GM12891 (cell line): ENCODE measurements at regions not wholly inside any gene's neighbourhood (a gene's known extent, or its start where the extent isn't known, plus 50 kb on each side); places are given as distances from the start of the nearest gene placed in this dataset.
A peak's percentile ranks its signal among the peaks of the same experiment; 100 is the strongest.
"Not testable (repeated sequence)": the region's sequence is repeated elsewhere in the genome, so short reads cannot be mapped to it uniquely, and the experiment has no call there.

Source experiments
- DNase-seq: peaks from one replicate; pipeline ENCODE4 v3.0.0; 2011; ENCODE audit warnings: low spot score; ENCODE audit not compliant: insufficient read length
- FAIRE-seq: peaks from 2 replicates; lab custom pipeline; 2011; peaks lifted over from hg19 to GRCh38; lab: Jason Lieb, UNC
- PAX5 ChIP-seq: IDR thresholded peaks from 2 replicates; pipeline ENCODE4 v1.6.1; 2011; ENCODE audit warnings: low read length, moderate library complexity, mild to moderate bottlenecking; ENCODE audit not compliant: insufficient read depth, severe bottlenecking
- POLR2A ChIP-seq: IDR thresholded peaks from 2 replicates; pipeline ENCODE4 v1.6.1; 2011; ENCODE audit warnings: low read depth, low read length, control low read depth
- POLR2AphosphoS5 ChIP-seq: IDR thresholded peaks from 2 replicates; pipeline ENCODE4 v1.6.1; 2011; ENCODE audit warnings: low read depth, low read length, control low read depth
- POU2F2 ChIP-seq: IDR thresholded peaks from 2 replicates; pipeline ENCODE4 v1.6.1; 2011; ENCODE audit warnings: low read depth, mild to moderate bottlenecking, control low read depth, low read length, moderate library complexity
- SPI1 ChIP-seq: IDR thresholded peaks from 2 replicates; pipeline ENCODE4 v1.6.1; 2011; ENCODE audit warnings: low read depth, low read length, control low read depth
- TAF1 ChIP-seq: IDR thresholded peaks from 2 replicates; pipeline ENCODE4 v1.6.1; 2011; ENCODE audit warnings: low read depth, low read length, control low read depth

- DNase-seq: no peak
- TF ChIP-seq POLR2A: no peak
- TF ChIP-seq SPI1: no peak
- no peak for TF ChIP-seq PAX5
- TF ChIP-seq TAF1: no peak
- TF ChIP-seq POLR2AphosphoS5: no peak
- TF ChIP-seq POU2F2: no peak
- FAIRE-seq: no peak
Measured at GRCh38 chr5:169374111-169374510, 73.2 kb upstream of the SLIT3 start.

GRCh38 chr5:169371801-169372200 lies 70.9 kb upstream of the SLIT3 start:
- FAIRE-seq, DNase-seq: not testable (repeated sequence)

GRCh38 chr5:169369130-169369529 lies 68.2 kb upstream of the SLIT3 start:
- no peak for DNase-seq
- no peak for FAIRE-seq
- TF ChIP-seq POLR2A (no peak), PAX5 (no peak), POU2F2 (no peak), SPI1 (no peak), TAF1 (no peak), POLR2AphosphoS5 (no peak)

GRCh38 chr5:169367861-169368260 lies 66.9 kb upstream of the SLIT3 start:
- TF ChIP-seq TAF1 (no peak), POLR2A (no peak), SPI1 (peak; percentile 62)
- DNase-seq (no peak), FAIRE-seq (no peak)

GRCh38 chr5:169357291-169357690 lies 56.4 kb upstream of the SLIT3 start:
- no peak for TF ChIP-seq SPI1
- no peak for TF ChIP-seq TAF1
- no peak for TF ChIP-seq PAX5
- TF ChIP-seq POU2F2: no peak
- no peak for TF ChIP-seq POLR2A
- no peak for TF ChIP-seq POLR2AphosphoS5
- DNase-seq (no peak), FAIRE-seq (no peak)

- no peak for DNase-seq
- FAIRE-seq: no peak
- TF ChIP-seq POLR2AphosphoS5: no peak
- TF ChIP-seq POU2F2: no peak
- no peak for TF ChIP-seq POLR2A
- TF ChIP-seq PAX5: no peak
- TF ChIP-seq SPI1: no peak
- TF ChIP-seq TAF1: no peak
Measured at GRCh38 chr5:169356811-169357210, 55.9 kb upstream of the SLIT3 start.

GRCh38 chr5:169356181-169356580 lies 55.2 kb upstream of the SLIT3 start:
- DNase-seq (no peak), FAIRE-seq (no peak)
- no peak for TF ChIP-seq POLR2AphosphoS5
- TF ChIP-seq TAF1: no peak

- FAIRE-seq (no peak), DNase-seq (no peak)
- TF ChIP-seq POLR2A (no peak), TAF1 (no peak), POLR2AphosphoS5 (no peak), POU2F2 (no peak), SPI1 (no peak), PAX5 (no peak)
Measured at GRCh38 chr5:169354921-169355320, 54.0 kb upstream of the SLIT3 start.

GRCh38 chr5:169354263-169354662 lies 53.3 kb upstream of the SLIT3 start:
- TF ChIP-seq SPI1 (no peak), TAF1 (no peak), PAX5 (no peak)
- no peak for DNase-seq
- FAIRE-seq: no peak

GRCh38 chr5:169352901-169353300 lies 52.0 kb upstream of the SLIT3 start:
- TF ChIP-seq SPI1: no peak
- TF ChIP-seq POLR2AphosphoS5: no peak
- no peak for TF ChIP-seq PAX5
- TF ChIP-seq TAF1: no peak
- TF ChIP-seq POLR2A: no peak
- TF ChIP-seq POU2F2: no peak
- DNase-seq (no peak), FAIRE-seq (no peak)

GRCh38 chr5:169351721-169352120 lies 50.8 kb upstream of the SLIT3 start:
- FAIRE-seq: no peak
- no peak for TF ChIP-seq POLR2A
- TF ChIP-seq TAF1: no peak
- no peak for TF ChIP-seq POLR2AphosphoS5
- no peak for TF ChIP-seq SPI1
- no peak for TF ChIP-seq PAX5
- no peak for TF ChIP-seq POU2F2
- DNase-seq: no peak
